ENCODE measurements at regions not wholly inside any gene's neighbourhood (a gene's known extent, or its start where the extent isn't known, plus 50 kb on each side); places are given as distances from the start of the nearest gene placed in this dataset.

DNA sequence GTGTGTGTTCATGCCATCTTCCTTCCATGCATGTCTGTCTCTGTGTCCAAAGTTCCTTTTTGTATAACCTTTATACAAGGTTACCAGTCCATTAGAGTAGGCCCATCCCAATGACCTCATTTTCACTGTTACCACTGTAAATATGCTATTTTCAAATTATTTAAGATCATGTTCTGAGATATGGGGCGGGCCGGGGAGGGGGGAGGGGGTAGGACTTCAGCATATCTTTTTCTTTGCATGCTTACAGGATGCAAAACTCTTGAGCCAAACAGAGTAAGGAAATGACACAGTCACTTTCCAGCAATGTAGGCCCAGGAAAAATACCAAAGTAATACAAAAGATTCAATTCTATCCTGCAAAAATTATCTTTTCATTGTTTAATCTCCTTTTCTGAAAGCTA lies 124.1 kb upstream of the HNRNPA3 start:
- H3K9me3 ChIP-seq (ENCODE audit: low read length) = no peaks in the 10 kb centered on the region
- H3K4me3 ChIP-seq (ENCODE audit: low read length) = no peak overlapping the region
- no peaks in the 10 kb centered on the region for H3K27me3 ChIP-seq (ENCODE audit: insufficient read depth, low read length)

DNA sequence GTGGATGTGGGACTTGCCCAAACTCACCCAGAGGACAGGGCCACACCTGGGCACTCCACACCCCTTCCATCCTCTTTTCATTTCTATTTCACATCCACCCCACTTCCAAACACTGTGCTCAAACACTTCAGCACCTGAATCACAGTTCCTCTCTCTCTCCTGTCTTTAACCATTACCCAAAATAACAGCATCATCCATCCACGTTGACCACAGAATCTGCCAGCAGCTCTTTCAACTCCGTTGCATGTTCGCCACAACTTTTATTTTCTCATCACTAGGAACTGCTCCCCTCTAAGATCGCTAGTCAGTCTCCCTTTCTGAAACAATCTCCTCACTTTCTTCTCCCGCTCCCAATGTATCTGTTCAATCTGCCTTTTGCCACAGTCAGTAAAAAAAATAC lies 121.6 kb upstream of the HNRNPA3 start:
- Histone ChIP-seq H3K4me3 (ENCODE audit: low read length) (no peak overlapping the region), H3K27me3 (ENCODE audit: insufficient read depth, low read length) (no peaks in the 10 kb centered on the region), H3K36me3 (ENCODE audit: insufficient read depth, low read length) (no peaks in the 10 kb centered on the region), H3K4me1 (ENCODE audit: insufficient read depth, low read length) (no peaks in the 10 kb centered on the region), H2AFZ (ENCODE audit: low read depth, low read length) (no peak overlapping the region), H3K9me3 (ENCODE audit: low read length) (no peaks in the 10 kb centered on the region)

More for the DNA sequence above, 124.1 kb upstream of the HNRNPA3 start:
- Histone ChIP-seq H3K4me1 (ENCODE audit: insufficient read depth, low read length) (no peaks in the 10 kb centered on the region), H2AFZ (ENCODE audit: low read depth, low read length) (no peak overlapping the region), H3K36me3 (ENCODE audit: insufficient read depth, low read length) (no peaks in the 10 kb centered on the region)

DNA sequence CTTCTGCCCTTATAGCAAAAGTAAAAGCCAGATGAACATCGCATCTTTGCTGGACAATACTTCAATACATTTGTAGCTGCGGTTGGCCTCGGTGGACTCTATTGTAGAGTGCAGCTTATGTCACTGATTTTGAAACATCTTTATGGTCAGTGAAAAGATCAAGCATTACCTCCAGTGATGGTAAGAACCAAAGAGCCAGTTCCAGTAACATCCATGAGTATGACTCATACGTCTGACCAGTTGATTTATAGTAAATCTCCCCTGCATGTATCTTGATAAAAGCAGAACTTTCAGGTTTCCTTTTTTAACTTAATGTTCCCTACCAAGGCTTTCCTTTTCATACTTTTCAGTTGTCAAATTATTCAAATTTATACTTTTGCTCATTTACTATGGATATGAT lies 119.2 kb upstream of the HNRNPA3 start:
- no peak overlapping the region for H2AFZ ChIP-seq (ENCODE audit: low read depth, low read length)
- H3K9me3 ChIP-seq (ENCODE audit: low read length) = no peaks in the 10 kb centered on the region
- no peak overlapping the region for H3K4me3 ChIP-seq (ENCODE audit: low read length)
- no peaks in the 10 kb centered on the region for H3K36me3 ChIP-seq (ENCODE audit: insufficient read depth, low read length)
- no peaks in the 10 kb centered on the region for H3K27me3 ChIP-seq (ENCODE audit: insufficient read depth, low read length)
- no peaks in the 10 kb centered on the region for H3K4me1 ChIP-seq (ENCODE audit: insufficient read depth, low read length)

DNA sequence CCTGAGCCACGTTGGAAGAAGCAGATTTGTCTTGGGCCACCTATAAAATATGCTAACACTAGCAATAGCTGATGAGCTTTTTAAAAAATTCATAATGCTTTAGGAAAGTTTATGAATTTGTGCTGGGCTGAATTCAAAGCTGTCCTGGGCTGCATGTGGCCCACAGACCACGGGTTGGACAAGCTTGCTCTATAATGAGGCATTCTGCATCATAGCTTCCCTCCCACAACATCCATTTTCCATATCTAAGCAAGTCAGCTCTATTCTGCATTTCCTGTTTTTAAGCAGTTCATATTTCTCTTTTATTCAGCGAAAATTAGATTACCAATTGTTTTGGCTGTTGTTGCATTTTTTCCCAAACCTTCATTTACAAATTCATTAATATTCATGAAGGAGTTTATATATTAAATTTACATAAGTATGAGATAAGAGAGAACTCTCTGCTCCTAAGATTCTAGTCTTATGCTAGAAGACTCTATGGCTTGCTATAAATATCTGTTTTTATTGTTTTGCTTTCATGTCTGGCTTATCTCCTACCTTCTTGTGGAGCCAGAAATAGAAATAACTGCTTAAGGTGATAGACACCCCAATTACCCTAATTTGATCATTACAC lies 114.5 kb upstream of the HNRNPA3 start:
- no peak overlapping the region for H2AFZ ChIP-seq (ENCODE audit: low read depth, low read length)
- H3K27me3 ChIP-seq (ENCODE audit: insufficient read depth, low read length) = no peaks in the 10 kb centered on the region
- H3K9me3 ChIP-seq (ENCODE audit: low read length) = peaks cover 2% of the 10 kb centered on the region
- no peak overlapping the region for H3K4me3 ChIP-seq (ENCODE audit: low read length)
- no peaks in the 10 kb centered on the region for H3K36me3 ChIP-seq (ENCODE audit: insufficient read depth, low read length)
- no peaks in the 10 kb centered on the region for H3K4me1 ChIP-seq (ENCODE audit: insufficient read depth, low read length)

DNA sequence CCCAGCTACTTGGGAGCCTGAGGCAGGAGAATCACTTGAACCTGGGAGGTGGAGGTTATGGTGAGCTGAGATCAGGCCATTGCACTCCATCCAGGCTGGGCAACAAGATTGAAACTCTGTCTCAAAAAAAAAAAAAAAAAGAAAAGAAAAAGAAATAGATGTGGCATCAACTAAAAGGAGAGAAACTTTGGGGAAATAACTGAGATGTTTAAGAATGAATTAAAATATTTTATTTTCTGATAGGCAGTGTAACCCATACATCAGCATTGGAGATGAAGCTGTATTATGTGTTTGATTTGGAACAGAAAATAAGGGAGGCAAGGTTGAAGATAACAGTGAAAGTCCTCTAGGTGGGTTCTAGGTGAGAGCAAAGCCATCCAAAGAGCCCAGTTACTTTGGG lies 110.7 kb upstream of the HNRNPA3 start:
- H2AFZ ChIP-seq (ENCODE audit: low read depth, low read length) = no peak overlapping the region
- H3K27me3 ChIP-seq (ENCODE audit: insufficient read depth, low read length) = no peaks in the 10 kb centered on the region
- H3K4me1 ChIP-seq (ENCODE audit: insufficient read depth, low read length) = no peaks in the 10 kb centered on the region
- H3K4me3 ChIP-seq (ENCODE audit: low read length) = no peak overlapping the region
- H3K9me3 ChIP-seq (ENCODE audit: low read length) = peaks cover 2% of the 10 kb centered on the region
- no peaks in the 10 kb centered on the region for H3K36me3 ChIP-seq (ENCODE audit: insufficient read depth, low read length)

DNA sequence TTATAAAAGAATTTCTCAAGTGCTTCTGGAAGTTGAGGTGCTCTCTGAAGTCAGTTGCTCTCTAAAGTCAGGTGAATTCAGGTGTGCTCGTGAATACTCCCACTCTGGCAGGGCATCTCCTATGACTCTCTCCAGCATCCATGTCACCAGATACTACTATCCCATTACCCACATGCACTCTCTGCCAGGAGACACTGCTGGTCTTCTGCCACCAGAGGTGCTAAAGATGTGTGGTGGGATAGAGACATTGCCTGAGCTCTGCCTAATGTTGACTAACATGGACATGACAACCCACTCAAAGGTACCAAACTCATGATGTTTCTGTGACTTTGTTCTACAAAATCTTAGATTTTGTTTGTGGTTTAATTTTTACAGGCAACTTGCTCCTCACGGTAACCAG lies 106.4 kb upstream of the HNRNPA3 start:
- Histone ChIP-seq H2AFZ (ENCODE audit: low read depth, low read length) (no peak overlapping the region), H3K9me3 (ENCODE audit: low read length) (peaks cover 2% of the 10 kb centered on the region), H3K36me3 (ENCODE audit: insufficient read depth, low read length) (no peaks in the 10 kb centered on the region), H3K4me3 (ENCODE audit: low read length) (no peak overlapping the region), H3K4me1 (ENCODE audit: insufficient read depth, low read length) (no peaks in the 10 kb centered on the region), H3K27me3 (ENCODE audit: insufficient read depth, low read length) (no peaks in the 10 kb centered on the region)

DNA sequence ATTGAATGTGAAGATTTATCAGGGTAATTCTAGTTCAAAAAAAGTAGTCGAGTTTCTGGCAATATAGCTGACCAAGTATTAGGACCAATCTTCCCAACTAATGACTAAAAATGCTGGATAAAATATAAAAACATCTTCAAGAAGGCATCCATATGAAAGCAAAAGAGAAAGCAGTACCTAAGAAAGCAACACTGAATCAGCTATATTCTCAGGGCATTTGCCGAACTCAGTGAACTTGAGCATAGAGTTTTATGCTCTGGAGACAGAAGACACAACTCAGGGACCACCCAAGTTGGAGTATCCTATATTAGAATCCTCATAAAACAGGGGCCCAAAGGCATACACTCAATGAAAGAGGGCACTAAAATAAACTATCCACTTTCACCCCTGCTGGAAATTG lies 103.7 kb upstream of the HNRNPA3 start:
- H3K4me3 ChIP-seq (ENCODE audit: low read length) = no peak overlapping the region
- H3K4me1 ChIP-seq (ENCODE audit: insufficient read depth, low read length) = no peaks in the 10 kb centered on the region
- no peak overlapping the region for H2AFZ ChIP-seq (ENCODE audit: low read depth, low read length)
- H3K9me3 ChIP-seq (ENCODE audit: low read length) = no peaks in the 10 kb centered on the region
- H3K27me3 ChIP-seq (ENCODE audit: insufficient read depth, low read length) = no peaks in the 10 kb centered on the region
- no peaks in the 10 kb centered on the region for H3K36me3 ChIP-seq (ENCODE audit: insufficient read depth, low read length)

DNA sequence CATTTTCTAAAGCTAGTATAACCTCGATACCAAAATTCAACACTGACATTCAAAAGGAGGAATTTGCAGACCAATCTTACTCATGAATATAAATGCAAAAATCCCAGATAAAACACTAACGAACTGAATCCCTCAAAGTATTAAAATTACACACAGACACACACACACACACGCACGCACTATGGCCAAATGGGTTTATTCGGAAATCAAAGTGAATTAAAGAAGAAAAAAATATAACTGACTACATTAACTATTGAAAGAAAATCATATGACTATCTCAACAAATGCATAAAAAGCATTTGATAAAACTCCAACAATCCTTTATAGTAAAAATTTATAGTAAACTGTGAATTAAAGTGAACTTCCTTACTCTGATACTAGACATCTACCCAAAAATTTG lies 97.9 kb upstream of the HNRNPA3 start:
- peaks cover 7% of the 10 kb centered on the region for H3K27me3 ChIP-seq (ENCODE audit: insufficient read depth, low read length)
- no peak overlapping the region for H2AFZ ChIP-seq (ENCODE audit: low read depth, low read length)
- H3K36me3 ChIP-seq (ENCODE audit: insufficient read depth, low read length) = no peaks in the 10 kb centered on the region
- no peaks in the 10 kb centered on the region for H3K4me1 ChIP-seq (ENCODE audit: insufficient read depth, low read length)
- H3K9me3 ChIP-seq (ENCODE audit: low read length) = no peaks in the 10 kb centered on the region
- no peak overlapping the region for H3K4me3 ChIP-seq (ENCODE audit: low read length)

DNA sequence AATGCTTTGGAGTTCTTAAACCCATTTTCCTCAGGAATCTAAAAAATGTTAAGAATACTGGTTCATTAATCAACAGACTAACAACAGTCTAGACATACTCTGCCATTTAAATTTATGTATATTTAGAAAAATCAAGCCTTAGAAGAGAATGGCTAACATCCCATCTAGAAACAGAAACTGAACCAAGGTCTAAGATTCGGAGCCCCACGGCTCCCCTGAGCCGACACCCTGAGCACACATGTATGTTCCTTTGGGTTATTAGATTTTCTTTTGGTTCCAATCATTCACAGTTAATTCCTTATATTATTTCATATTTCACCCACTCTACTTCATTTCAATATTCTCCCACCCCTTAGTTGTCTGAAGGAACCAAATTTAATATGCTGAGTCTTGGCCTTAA lies 94.8 kb upstream of the HNRNPA3 start:
- H3K27me3 ChIP-seq (ENCODE audit: insufficient read depth, low read length) = peaks cover 7% of the 10 kb centered on the region
- H3K9me3 ChIP-seq (ENCODE audit: low read length) = no peaks in the 10 kb centered on the region
- no peak overlapping the region for H2AFZ ChIP-seq (ENCODE audit: low read depth, low read length)
- no peak overlapping the region for H3K4me3 ChIP-seq (ENCODE audit: low read length)
- H3K4me1 ChIP-seq (ENCODE audit: insufficient read depth, low read length) = no peaks in the 10 kb centered on the region
- H3K36me3 ChIP-seq (ENCODE audit: insufficient read depth, low read length) = no peaks in the 10 kb centered on the region

DNA sequence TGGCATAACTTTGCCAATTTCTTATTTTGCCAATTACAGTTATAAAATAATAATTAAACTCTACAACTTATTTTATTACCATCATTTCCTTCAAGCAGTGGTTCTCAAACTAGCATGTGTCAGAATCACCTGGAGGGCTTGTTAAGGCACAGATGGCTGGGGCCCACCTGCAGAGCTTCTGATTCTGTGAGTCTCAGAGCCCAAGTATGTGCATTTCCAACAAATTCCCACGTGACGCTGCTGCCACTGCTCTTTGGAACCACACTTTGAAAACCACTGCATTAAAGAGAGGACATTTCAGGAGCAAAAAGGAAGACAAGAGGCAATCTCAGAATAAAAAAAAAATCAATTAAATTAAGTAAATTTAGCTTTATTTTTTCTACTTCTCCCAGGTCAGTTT lies 94.0 kb upstream of the HNRNPA3 start:
- no peaks in the 10 kb centered on the region for H3K36me3 ChIP-seq (ENCODE audit: insufficient read depth, low read length)
- no peaks in the 10 kb centered on the region for H3K4me1 ChIP-seq (ENCODE audit: insufficient read depth, low read length)
- H3K4me3 ChIP-seq (ENCODE audit: low read length) = no peak overlapping the region
- H3K9me3 ChIP-seq (ENCODE audit: low read length) = no peaks in the 10 kb centered on the region
- H3K27me3 ChIP-seq (ENCODE audit: insufficient read depth, low read length) = peaks cover 7% of the 10 kb centered on the region
- no peak overlapping the region for H2AFZ ChIP-seq (ENCODE audit: low read depth, low read length)

DNA sequence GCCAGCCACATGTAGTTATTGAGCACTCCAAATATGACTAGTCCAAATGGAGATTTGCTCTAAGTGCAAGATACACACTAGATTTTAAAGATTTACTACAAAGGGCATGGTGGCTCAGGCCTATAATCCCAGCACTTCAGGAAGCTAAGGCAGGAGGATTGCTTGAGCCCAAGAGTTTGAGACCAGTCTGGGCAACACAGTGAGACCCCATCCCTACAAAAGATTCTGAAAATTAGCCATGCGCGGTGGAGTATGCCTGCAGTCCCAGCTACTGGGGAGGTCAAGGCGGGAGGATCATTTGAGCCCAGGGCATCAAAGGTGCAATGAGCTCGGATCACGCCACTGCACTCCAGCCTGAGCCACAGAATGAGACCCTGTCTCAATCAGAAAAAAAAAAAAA lies 93.5 kb upstream of the HNRNPA3 start:
- Histone ChIP-seq H3K27me3 (ENCODE audit: insufficient read depth, low read length) (peaks cover 7% of the 10 kb centered on the region), H2AFZ (ENCODE audit: low read depth, low read length) (no peak overlapping the region), H3K36me3 (ENCODE audit: insufficient read depth, low read length) (no peaks in the 10 kb centered on the region), H3K9me3 (ENCODE audit: low read length) (no peaks in the 10 kb centered on the region), H3K4me1 (ENCODE audit: insufficient read depth, low read length) (no peaks in the 10 kb centered on the region), H3K4me3 (ENCODE audit: low read length) (no peak overlapping the region)

DNA sequence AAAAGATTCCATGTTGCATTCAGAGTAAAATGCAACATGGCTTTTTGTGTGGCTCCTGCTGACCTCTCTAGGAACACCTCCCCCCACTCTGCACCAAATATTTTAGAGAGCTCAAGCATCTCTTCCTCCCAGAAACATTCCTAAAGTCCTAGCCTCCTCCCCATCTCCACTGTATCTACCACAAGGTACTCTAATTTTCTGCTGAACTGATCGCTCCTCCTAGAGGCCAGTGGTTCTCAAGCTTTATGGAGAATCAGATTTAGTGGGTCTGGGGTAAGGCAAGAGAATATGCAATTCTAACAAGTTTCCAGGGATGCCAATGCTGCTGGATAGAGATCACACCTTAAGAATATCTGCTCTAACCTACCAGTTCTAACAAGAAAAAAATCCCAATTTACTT lies 89.5 kb upstream of the HNRNPA3 start:
- no peaks in the 10 kb centered on the region for H3K27me3 ChIP-seq (ENCODE audit: insufficient read depth, low read length)
- no peaks in the 10 kb centered on the region for H3K9me3 ChIP-seq (ENCODE audit: low read length)
- no peaks in the 10 kb centered on the region for H3K4me1 ChIP-seq (ENCODE audit: insufficient read depth, low read length)
- H3K36me3 ChIP-seq (ENCODE audit: insufficient read depth, low read length) = no peaks in the 10 kb centered on the region
- no peak overlapping the region for H2AFZ ChIP-seq (ENCODE audit: low read depth, low read length)
- H3K4me3 ChIP-seq (ENCODE audit: low read length) = no peak overlapping the region

DNA sequence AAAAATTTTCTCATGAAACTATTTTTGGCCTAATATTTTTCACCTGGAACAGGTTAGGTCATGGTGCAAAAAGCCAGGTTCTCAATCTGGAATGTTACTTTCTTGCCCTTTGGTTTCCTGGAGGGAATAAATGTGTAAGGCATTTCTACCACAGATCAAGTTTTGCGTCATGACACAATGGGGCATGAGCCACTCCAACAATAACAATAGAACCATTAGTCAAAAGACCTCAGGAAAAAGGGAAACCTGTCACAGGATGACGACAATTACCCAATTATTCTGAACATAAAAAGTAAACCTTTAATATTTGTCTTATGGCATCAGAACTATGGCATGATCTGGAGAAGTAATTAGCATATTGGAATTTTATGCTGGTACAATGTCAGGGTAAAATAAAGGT lies 88.2 kb upstream of the HNRNPA3 start:
- H3K27me3 ChIP-seq (ENCODE audit: insufficient read depth, low read length) = no peaks in the 10 kb centered on the region
- H3K4me3 ChIP-seq (ENCODE audit: low read length) = no peak overlapping the region
- H3K9me3 ChIP-seq (ENCODE audit: low read length) = no peaks in the 10 kb centered on the region
- no peaks in the 10 kb centered on the region for H3K36me3 ChIP-seq (ENCODE audit: insufficient read depth, low read length)
- no peaks in the 10 kb centered on the region for H3K4me1 ChIP-seq (ENCODE audit: insufficient read depth, low read length)
- no peak overlapping the region for H2AFZ ChIP-seq (ENCODE audit: low read depth, low read length)

DNA sequence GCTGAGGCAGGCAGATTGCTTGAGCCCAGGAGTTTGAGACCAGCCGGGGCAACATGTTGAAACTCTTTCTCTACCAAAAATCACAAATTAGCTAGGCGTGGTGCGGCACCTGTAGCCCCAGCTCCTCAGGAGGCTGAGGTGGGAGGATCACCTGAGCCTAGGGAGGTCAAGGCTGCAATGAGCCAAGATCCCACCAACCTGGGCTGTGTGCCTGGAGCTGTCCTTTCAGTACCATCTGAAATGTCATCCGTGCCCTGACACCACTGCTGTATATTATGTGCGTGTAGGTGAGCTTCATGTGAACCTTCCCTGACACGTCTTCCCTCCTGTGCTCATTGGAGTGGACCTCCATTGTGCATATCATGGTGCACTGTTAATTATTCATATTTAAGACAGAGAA lies 84.8 kb upstream of the HNRNPA3 start:
- Histone ChIP-seq H3K9me3 (ENCODE audit: low read length) (no peaks in the 10 kb centered on the region), H3K36me3 (ENCODE audit: insufficient read depth, low read length) (no peaks in the 10 kb centered on the region), H3K27me3 (ENCODE audit: insufficient read depth, low read length) (peaks cover 6% of the 10 kb centered on the region), H3K4me1 (ENCODE audit: insufficient read depth, low read length) (no peaks in the 10 kb centered on the region), H2AFZ (ENCODE audit: low read depth, low read length) (no peak overlapping the region), H3K4me3 (ENCODE audit: low read length) (no peak overlapping the region)
